ENCODE measurements at regions not wholly inside any gene's neighbourhood (a gene's known extent, or its start where the extent isn't known, plus 50 kb on each side); places are given as distances from the start of the nearest gene placed in this dataset.

GRCh38 chrX:20394451-20394850 is 127.7 kb upstream of the RPS6KA3 start:
- no peaks in the 10 kb centered on the region for H3K4me1 ChIP-seq (ENCODE audit: insufficient read depth)
- DNase-seq (ENCODE audit: low spot score): no peak
- H4K20me1 ChIP-seq (ENCODE audit: insufficient read depth, poor library complexity, severe bottlenecking): no peaks in the 10 kb centered on the region
- WGBS (ENCODE audit: low lambda C conversion rate, missing lambda C conversion rate): 78% methylated on average over 4 of the region's 4 CpGs
- no peaks in the 10 kb centered on the region for H3K27me3 ChIP-seq
- no peaks in the 10 kb centered on the region for H3K9me2 ChIP-seq (replicated peaks; ENCODE audit: insufficient read depth)
- H3K36me3 ChIP-seq (replicated peaks; ENCODE audit: insufficient read depth, low read depth): no peaks in the 10 kb centered on the region
- no peak overlapping the region for H3K27ac ChIP-seq
- H3K79me2 ChIP-seq: no peaks in the 10 kb centered on the region
- TF ChIP-seq EZH2 (IDR thresholded peaks at IDR 0.05; ENCODE audit: borderline replicate concordance): no peak
- no peak for TF ChIP-seq EZH2phosphoT487 (IDR thresholded peaks at IDR 0.05; ENCODE audit: low read depth, severe bottlenecking, unreplicated experiment)
- TF ChIP-seq CTCF (IDR thresholded peaks at IDR 0.05; ENCODE audit: poor library complexity): no peak
- no peak overlapping the region for H3K4me2 ChIP-seq
- H2AFZ ChIP-seq: no peak overlapping the region
- H3K4me3 ChIP-seq: no peak overlapping the region
- H3K9me3 ChIP-seq (ENCODE audit: low read depth): no peaks in the 10 kb centered on the region

GRCh38 chrX:20393944-20394343 is 127.2 kb upstream of the RPS6KA3 start:
- no peak overlapping the region for H3K4me3 ChIP-seq
- no peak overlapping the region for H3K27ac ChIP-seq
- no peaks in the 10 kb centered on the region for H3K27me3 ChIP-seq
- WGBS (ENCODE audit: low lambda C conversion rate, missing lambda C conversion rate): 70% methylated on average over 1 of the region's 1 CpG
- H3K79me2 ChIP-seq: no peaks in the 10 kb centered on the region
- H3K4me2 ChIP-seq: no peak overlapping the region
- no peaks in the 10 kb centered on the region for H4K20me1 ChIP-seq (ENCODE audit: insufficient read depth, poor library complexity, severe bottlenecking)
- H3K4me1 ChIP-seq (ENCODE audit: insufficient read depth): no peaks in the 10 kb centered on the region
- no peaks in the 10 kb centered on the region for H3K9me3 ChIP-seq (ENCODE audit: low read depth)
- H3K9me2 ChIP-seq (replicated peaks; ENCODE audit: insufficient read depth): no peaks in the 10 kb centered on the region
- TF ChIP-seq CTCF (IDR thresholded peaks at IDR 0.05; ENCODE audit: poor library complexity): no peak
- no peak overlapping the region for H2AFZ ChIP-seq
- no peaks in the 10 kb centered on the region for H3K36me3 ChIP-seq (replicated peaks; ENCODE audit: insufficient read depth, low read depth)
- DNase-seq (ENCODE audit: low spot score): no peak

GRCh38 chrX:20388594-20388993 is 121.9 kb upstream of the RPS6KA3 start:
- no peaks in the 10 kb centered on the region for H4K20me1 ChIP-seq (ENCODE audit: insufficient read depth, poor library complexity, severe bottlenecking)
- no peak for DNase-seq (ENCODE audit: low spot score)
- H2AFZ ChIP-seq: no peak overlapping the region
- H3K4me1 ChIP-seq (ENCODE audit: insufficient read depth): no peaks in the 10 kb centered on the region
- no peaks in the 10 kb centered on the region for H3K9me3 ChIP-seq (ENCODE audit: low read depth)
- no peaks in the 10 kb centered on the region for H3K27me3 ChIP-seq
- no peaks in the 10 kb centered on the region for H3K36me3 ChIP-seq (replicated peaks; ENCODE audit: insufficient read depth, low read depth)
- H3K27ac ChIP-seq: no peak overlapping the region
- no peak overlapping the region for H3K4me3 ChIP-seq
- WGBS (ENCODE audit: low lambda C conversion rate, missing lambda C conversion rate): 47% methylated on average over 5 of the region's 5 CpGs
- no peaks in the 10 kb centered on the region for H3K79me2 ChIP-seq
- no peaks in the 10 kb centered on the region for H3K9me2 ChIP-seq (replicated peaks; ENCODE audit: insufficient read depth)
- no peak for TF ChIP-seq EZH2phosphoT487 (IDR thresholded peaks at IDR 0.05; ENCODE audit: low read depth, severe bottlenecking, unreplicated experiment)
- no peak for TF ChIP-seq CTCF (IDR thresholded peaks at IDR 0.05; ENCODE audit: poor library complexity)
- no peak for TF ChIP-seq EZH2 (IDR thresholded peaks at IDR 0.05; ENCODE audit: borderline replicate concordance)
- H3K4me2 ChIP-seq: no peak overlapping the region

GRCh38 chrX:20383477-20383876 is 116.8 kb upstream of the RPS6KA3 start:
- TF ChIP-seq EZH2phosphoT487 (IDR thresholded peaks at IDR 0.05; ENCODE audit: low read depth, severe bottlenecking, unreplicated experiment): no peak
- no peak for TF ChIP-seq EZH2 (IDR thresholded peaks at IDR 0.05; ENCODE audit: borderline replicate concordance)
- TF ChIP-seq CTCF (IDR thresholded peaks at IDR 0.05; ENCODE audit: poor library complexity): no peak
- Histone ChIP-seq H4K20me1 (ENCODE audit: insufficient read depth, poor library complexity, severe bottlenecking) (no peaks in the 10 kb centered on the region), H3K4me1 (ENCODE audit: insufficient read depth) (no peaks in the 10 kb centered on the region), H3K27ac (peak overlapping the region; percentile 2), H3K36me3 (replicated peaks; ENCODE audit: insufficient read depth, low read depth) (no peaks in the 10 kb centered on the region), H2AFZ (no peak overlapping the region), H3K9me3 (ENCODE audit: low read depth) (no peaks in the 10 kb centered on the region), H3K4me3 (no peak overlapping the region), H3K4me2 (no peak overlapping the region), H3K79me2 (no peaks in the 10 kb centered on the region), H3K9me2 (replicated peaks; ENCODE audit: insufficient read depth) (no peaks in the 10 kb centered on the region), H3K27me3 (no peaks in the 10 kb centered on the region)
- WGBS (ENCODE audit: low lambda C conversion rate, missing lambda C conversion rate): 15% methylated on average over 1 of the region's 1 CpG
- DNase-seq (ENCODE audit: low spot score): no peak

Measured in hepatocyte (in vitro differentiated cells).